Endodermal cell (in vitro differentiated cells): ENCODE measurements at regions not wholly inside any gene's neighbourhood (a gene's known extent, or its start where the extent isn't known, plus 50 kb on each side); places are given as distances from the start of the nearest gene placed in this dataset.

ENCODE experiments used
- DNase-seq: peaks from one replicate; pipeline ENCODE4 v3.0.0-alpha.2; 2017
- H3K27ac ChIP-seq: 2 replicates; pipeline ENCODE4 v1.5.1; 2013; ENCODE audit warnings: mild to moderate bottlenecking, low read depth, low read length, moderate library complexity
- H3K27me3 ChIP-seq: 2 replicates; pipeline ENCODE4 v1.6.1; 2013; ENCODE audit warnings: mild to moderate bottlenecking, low read length, moderate library complexity; ENCODE audit not compliant: insufficient read depth, control insufficient read depth, poor library complexity, severe bottlenecking
- H3K36me3 ChIP-seq: 2 replicates; pipeline ENCODE4 v1.7.0; 2013; ENCODE audit warnings: mild to moderate bottlenecking, low read length, moderate library complexity; ENCODE audit not compliant: control insufficient read depth, insufficient read depth
- H3K4me1 ChIP-seq: one replicate; pipeline ENCODE4 v1.7.0; 2013; ENCODE audit warnings: low read length; ENCODE audit not compliant: control insufficient read depth, insufficient read depth
- H3K4me3 ChIP-seq: 2 replicates; pipeline ENCODE4 v1.5.1; 2013; ENCODE audit warnings: mild to moderate bottlenecking, low read length, moderate library complexity
- H3K9ac ChIP-seq: 2 replicates; pipeline ENCODE4 v1.6.1; 2013; ENCODE audit warnings: mild to moderate bottlenecking, low read length, moderate library complexity; ENCODE audit not compliant: poor library complexity, severe bottlenecking; ENCODE audit errors: extremely low read depth
- H3K9me3 ChIP-seq: 2 replicates; pipeline ENCODE4 v1.6.1; 2013; ENCODE audit warnings: mild to moderate bottlenecking, low read length, moderate library complexity; ENCODE audit not compliant: control insufficient read depth
- H3K27ac Mint-ChIP-seq: 2 replicates; pipeline ENCODE4 v1.8.0; 2020; ENCODE audit warnings: mixed read lengths
- H3K27me3 Mint-ChIP-seq: 2 replicates; pipeline ENCODE4 v1.8.0; 2021; ENCODE audit warnings: mild to moderate bottlenecking, mixed read lengths; ENCODE audit not compliant: insufficient read depth
- H3K36me3 Mint-ChIP-seq: 2 replicates; pipeline ENCODE4 v1.8.0; 2020; ENCODE audit warnings: low read depth, mixed read lengths
- H3K4me1 Mint-ChIP-seq: 2 replicates; pipeline ENCODE4 v1.8.0; 2020; ENCODE audit warnings: mixed read lengths
- H3K4me3 Mint-ChIP-seq: 2 replicates; pipeline ENCODE4 v1.8.0; 2020; ENCODE audit warnings: mild to moderate bottlenecking, moderate library complexity, mixed read lengths
- H3K9me3 Mint-ChIP-seq: 2 replicates; pipeline ENCODE4 v1.8.0; 2020; ENCODE audit warnings: mild to moderate bottlenecking, mixed read lengths
- CTCF ChIP-seq: fragments of 200-600 bp; sonication (generic); conservative IDR thresholded peaks from 2 replicates; pipeline ENCODE4 v1.5.0; 2021; ENCODE audit warnings: antibody characterized with exemption, mild to moderate bottlenecking
- WGBS, 2 experiments: methylation state at CpG; one replicate each; pipeline versions ENCODE4 v1.1.5 to v1.1.7; 2013; ENCODE audit warnings: missing lambda C conversion rate in 2 of 2, mixed read lengths in 1 of 2; ENCODE audit not compliant: insufficient coverage in 1 of 2, insufficient read length in 1 of 2; 5-methylcytosine and 5-hydroxymethylcytosine counted together

GRCh38 chr2:194128810-194129209, 1528.2 kb upstream of the SLC39A10 start:
- 94% methylated on average over 4 of the region's 4 CpGs; no CpG with 5 or more reads in 1 of the 2 experiments for WGBS, 2 experiments
- Mint-ChIP-seq H3K9me3 (peaks cover 3% of the 10 kb centered on the region), H3K4me1 (no peaks in the 10 kb centered on the region), H3K27ac (no peak overlapping the region), H3K27me3 (no peaks in the 10 kb centered on the region), H3K4me3 (no peak overlapping the region), H3K36me3 (no peaks in the 10 kb centered on the region)
- no peak for TF ChIP-seq CTCF
- DNase-seq = no peak
- Histone ChIP-seq H3K27ac (no peak overlapping the region), H3K36me3 (no peaks in the 10 kb centered on the region), H3K4me3 (no peak overlapping the region), H3K4me1 (no peaks in the 10 kb centered on the region), H3K27me3 (no peaks in the 10 kb centered on the region), H3K9ac (no peak overlapping the region), H3K9me3 (no peaks in the 10 kb centered on the region)

- Histone ChIP-seq H3K9ac (no peak overlapping the region), H3K36me3 (no peaks in the 10 kb centered on the region), H3K4me1 (no peaks in the 10 kb centered on the region), H3K27me3 (no peaks in the 10 kb centered on the region), H3K27ac (no peak overlapping the region), H3K4me3 (no peak overlapping the region), H3K9me3 (no peaks in the 10 kb centered on the region)
- Mint-ChIP-seq H3K4me3 (no peak overlapping the region), H3K27me3 (no peaks in the 10 kb centered on the region), H3K4me1 (no peaks in the 10 kb centered on the region), H3K27ac (no peak overlapping the region), H3K9me3 (peaks cover 3% of the 10 kb centered on the region), H3K36me3 (no peaks in the 10 kb centered on the region)
- DNase-seq = no peak
- no peak for TF ChIP-seq CTCF
- WGBS, 2 experiments = 83 to 96% methylated on average over 1 to 3 of the region's 3 CpGs
These were observed 1530.6 kb upstream of the SLC39A10 start for GRCh38 chr2:194126418-194126817.

GRCh38 chr2:194116861-194117260, 1540.2 kb upstream of the SLC39A10 start:
- Mint-ChIP-seq H3K36me3 (no peaks in the 10 kb centered on the region), H3K27me3 (no peaks in the 10 kb centered on the region), H3K4me3 (no peak overlapping the region), H3K27ac (no peak overlapping the region), H3K4me1 (no peaks in the 10 kb centered on the region), H3K9me3 (no peaks in the 10 kb centered on the region)
- 80 to 87% methylated on average over 2 to 3 of the region's 3 CpGs for WGBS, 2 experiments
- DNase-seq = no peak
- Histone ChIP-seq H3K9me3 (no peaks in the 10 kb centered on the region), H3K36me3 (no peaks in the 10 kb centered on the region), H3K27me3 (no peaks in the 10 kb centered on the region), H3K4me1 (no peaks in the 10 kb centered on the region), H3K4me3 (no peak overlapping the region), H3K9ac (no peak overlapping the region), H3K27ac (no peak overlapping the region)
- TF ChIP-seq CTCF = no peak
